Vagina (tissue), 2 donors: ENCODE measurements at regions not wholly inside any gene's neighbourhood (a gene's known extent, or its start where the extent isn't known, plus 50 kb on each side); places are given as distances from the start of the nearest gene placed in this dataset.

Source experiments
- DNase-seq, 2 donors: peaks; one replicate each; pipeline ENCODE4 v3.0.0-alpha.2; 2017; ENCODE audit errors: extremely low spot score in 2 of 2
- H3K27ac ChIP-seq: fragments of 200-600 bp; sonication (generic); one replicate; pipeline ENCODE4 v1.5.1; 2019
- H3K27me3 ChIP-seq: fragments of 200-600 bp; sonication (generic); one replicate; pipeline ENCODE4 v1.5.1; 2019
- H3K36me3 ChIP-seq, 2 donors: fragments of 200-600 bp; sonication (generic); one replicate each; pipeline ENCODE4 v1.5.1; 2017 to 2019
- H3K4me1 ChIP-seq: fragments of 200-600 bp; sonication (generic); one replicate; pipeline ENCODE4 v1.5.1; 2019
- H3K4me3 ChIP-seq, 2 donors: fragments of 200-600 bp; sonication (generic); 1 replicate in 1 of 2; 2 replicates in 1 of 2; pipeline ENCODE4 v1.5.1; 2016 to 2019
- H3K9me3 ChIP-seq: fragments of 200-600 bp; sonication (generic); one replicate; pipeline ENCODE4 v1.5.1; 2019
- CTCF ChIP-seq, 3 experiments: fragments of 450-650 bp in 2 of 3; fragments of 200-600 bp in 1 of 3; sonication (generic) in 1 of 3; IDR thresholded peaks; one replicate each; pipeline ENCODE4 v1.5.1; 2017 to 2019; ENCODE audit warnings: antibody characterized with exemption in 3 of 3, mild to moderate bottlenecking in 2 of 3, moderate library complexity in 2 of 3
- POLR2A ChIP-seq, 2 donors: fragments of 450-650 bp; IDR thresholded peaks; one replicate each; pipeline ENCODE4 v1.6.1; 2017; ENCODE audit warnings: antibody characterized with exemption in 2 of 2, mild to moderate bottlenecking in 2 of 2, moderate library complexity in 2 of 2
- POLR2AphosphoS5 ChIP-seq, 2 donors: sonication (generic); formaldehyde crosslinking; IDR thresholded peaks; one replicate each; pipeline ENCODE4 v1.9.0; 2017; ENCODE audit warnings: antibody characterized with exemption in 2 of 2, mild to moderate bottlenecking in 2 of 2, low read depth in 1 of 2; ENCODE audit not compliant: insufficient read depth in 1 of 2
- intact Hi-C: fragments of 100-400 bp; cut with DNase I; formaldehyde crosslinking; loops from one replicate; pipeline ENCODE4 v1.15.1; 2023

DNA sequence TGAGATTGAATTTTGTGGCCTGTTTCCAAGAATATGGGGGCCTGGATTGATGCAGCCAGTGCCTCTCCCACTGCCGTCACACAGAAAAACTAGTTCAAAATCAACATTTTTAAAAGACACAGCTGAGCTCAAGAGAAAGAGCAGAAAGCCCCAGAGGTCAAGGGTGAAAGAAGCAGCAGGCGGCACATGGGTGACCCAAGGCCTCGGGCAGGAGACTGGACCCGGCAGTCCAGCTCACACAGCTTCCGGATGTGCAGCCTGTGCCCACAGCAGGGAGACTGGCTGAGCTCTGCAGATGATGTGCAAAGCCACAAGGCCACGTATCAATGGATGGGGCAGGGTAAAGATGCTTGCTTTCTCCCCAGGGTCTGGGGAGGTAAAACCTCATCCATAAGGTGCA is 50.4 kb upstream of the RNF32 start:
- no peaks in the 10 kb centered on the region for H3K27me3 ChIP-seq
- no peaks in the 10 kb centered on the region for H3K4me1 ChIP-seq
- intact Hi-C loops = no loop called here
- TF ChIP-seq POLR2A (IDR thresholded peaks at IDR 0.05) (no peak), CTCF (IDR thresholded peaks at IDR 0.05) (no peak), POLR2AphosphoS5 (IDR thresholded peaks at IDR 0.05; ENCODE audit: insufficient read depth in 1 of 2, low read depth in 1 of 2) (no peak)
- H3K36me3 ChIP-seq = peaks cover 0 to 2% of the 10 kb centered on the region in 2 donors
- no peak overlapping the region for H3K27ac ChIP-seq
- H3K9me3 ChIP-seq = peaks cover 7% of the 10 kb centered on the region
- H3K4me3 ChIP-seq = no peak overlapping the region
- no peak for DNase-seq

- intact Hi-C loops = no loop called here
- Histone ChIP-seq H3K36me3 (peaks cover 0 to 3% of the 10 kb centered on the region in 2 donors), H3K27ac (no peak overlapping the region), H3K9me3 (peaks cover 7% of the 10 kb centered on the region), H3K4me1 (no peaks in the 10 kb centered on the region), H3K4me3 (no peak overlapping the region), H3K27me3 (no peaks in the 10 kb centered on the region)
- TF ChIP-seq POLR2A (IDR thresholded peaks at IDR 0.05) (no peak), CTCF (IDR thresholded peaks at IDR 0.05) (no peak), POLR2AphosphoS5 (IDR thresholded peaks at IDR 0.05; ENCODE audit: insufficient read depth in 1 of 2, low read depth in 1 of 2) (no peak)
- DNase-seq = no peak
Observed at GRCh38 chr7:156589808-156590207, 50.8 kb upstream of the RNF32 start.

- Histone ChIP-seq H3K27me3 (no peaks in the 10 kb centered on the region), H3K9me3 (no peaks in the 10 kb centered on the region), H3K4me1 (no peaks in the 10 kb centered on the region), H3K36me3 (peaks cover 0 to 3% of the 10 kb centered on the region in 2 donors), H3K4me3 (no peak overlapping the region), H3K27ac (no peak overlapping the region)
- intact Hi-C loops = no loop called here
- DNase-seq = no peak
- TF ChIP-seq POLR2A (IDR thresholded peaks at IDR 0.05) (no peak), CTCF (IDR thresholded peaks at IDR 0.05) (no peak), POLR2AphosphoS5 (IDR thresholded peaks at IDR 0.05; ENCODE audit: insufficient read depth in 1 of 2, low read depth in 1 of 2) (no peak)
Observed at GRCh38 chr7:156585926-156586325, 54.6 kb upstream of the RNF32 start.

- Histone ChIP-seq H3K9me3 (no peaks in the 10 kb centered on the region), H3K4me1 (no peaks in the 10 kb centered on the region), H3K27ac (no peak overlapping the region), H3K36me3 (peaks cover 0 to 3% of the 10 kb centered on the region in 2 donors), H3K4me3 (no peak overlapping the region), H3K27me3 (no peaks in the 10 kb centered on the region)
- no peak for DNase-seq
- TF ChIP-seq CTCF (IDR thresholded peaks at IDR 0.05) = no peak
- no peak for TF ChIP-seq POLR2A (IDR thresholded peaks at IDR 0.05)
- TF ChIP-seq POLR2AphosphoS5 (IDR thresholded peaks at IDR 0.05; ENCODE audit: insufficient read depth in 1 of 2, low read depth in 1 of 2) = no peak
- intact Hi-C loops = no loop called here
Observed at GRCh38 chr7:156585025-156585648, 55.4 kb upstream of the RNF32 start.

- Histone ChIP-seq H3K4me3 (no peak overlapping the region), H3K4me1 (no peaks in the 10 kb centered on the region), H3K9me3 (no peaks in the 10 kb centered on the region), H3K27ac (no peak overlapping the region), H3K36me3 (peaks cover 0 to 3% of the 10 kb centered on the region in 2 donors), H3K27me3 (no peaks in the 10 kb centered on the region)
- no peak for TF ChIP-seq POLR2A (IDR thresholded peaks at IDR 0.05)
- no peak for TF ChIP-seq CTCF (IDR thresholded peaks at IDR 0.05)
- no peak for TF ChIP-seq POLR2AphosphoS5 (IDR thresholded peaks at IDR 0.05; ENCODE audit: insufficient read depth in 1 of 2, low read depth in 1 of 2)
- intact Hi-C loops = no loop called here
- DNase-seq = no peak
Observed at GRCh38 chr7:156582591-156583123, 57.9 kb upstream of the RNF32 start.
